Natural killer cell (primary cell): ENCODE measurements at regions not wholly inside any gene's neighbourhood (a gene's known extent, or its start where the extent isn't known, plus 50 kb on each side); places are given as distances from the start of the nearest gene placed in this dataset.

Experiments used
- ATAC-seq, 3 donors: fragments of 150-1000 bp in 2 of 3; fragments of 200-7000 bp in 1 of 3; cut with Tn5 transposase; 1 replicate in 1 of 3; 2 replicates in 2 of 3; pipeline ENCODE4 v1.10.0; 2021; ENCODE audit warnings: mild to moderate bottlenecking in 2 of 3, moderate library complexity in 2 of 3
- DNase-seq, 2 donors: peaks; one replicate each; pipeline versions ENCODE4 v3.0.0 to v3.0.0-alpha.2; 2013 to 2021; ENCODE audit warnings: mixed read lengths in 1 of 2
- H3K27ac ChIP-seq: one replicate; pipeline ENCODE4 v1.5.1; 2013; ENCODE audit warnings: mild to moderate bottlenecking, low read length
- H3K27me3 ChIP-seq: one replicate; pipeline ENCODE4 v1.6.1; 2013; ENCODE audit warnings: low read length; ENCODE audit not compliant: control insufficient read depth, insufficient read depth
- H3K36me3 ChIP-seq: one replicate; pipeline ENCODE4 v1.6.1; 2013; ENCODE audit warnings: low read length; ENCODE audit not compliant: control insufficient read depth, insufficient read depth
- H3K4me1 ChIP-seq: one replicate; pipeline ENCODE4 v1.6.1; 2013; ENCODE audit warnings: low read length; ENCODE audit not compliant: control insufficient read depth, insufficient read depth
- H3K4me3 ChIP-seq: one replicate; pipeline ENCODE4 v1.5.1; 2013; ENCODE audit warnings: low read length
- H3K9me3 ChIP-seq: one replicate; pipeline ENCODE4 v1.6.1; 2013; ENCODE audit warnings: low read length; ENCODE audit not compliant: control insufficient read depth, insufficient read depth
- H3K27ac Mint-ChIP-seq, 2 donors: one replicate each; pipeline ENCODE4 v1.8.0; 2022; ENCODE audit warnings: mild to moderate bottlenecking in 2 of 2, mixed read lengths in 2 of 2, moderate library complexity in 1 of 2
- H3K27me3 Mint-ChIP-seq, 2 donors: one replicate each; pipeline ENCODE4 v1.8.0; 2022; ENCODE audit warnings: low read depth in 2 of 2, mixed read lengths in 2 of 2
- H3K36me3 Mint-ChIP-seq: one replicate; pipeline ENCODE4 v1.8.0; 2022; ENCODE audit warnings: mixed read lengths
- H3K4me1 Mint-ChIP-seq, 2 donors: one replicate each; pipeline ENCODE4 v1.8.0; 2022; ENCODE audit warnings: mixed read lengths in 2 of 2
- H3K4me3 Mint-ChIP-seq: one replicate; pipeline ENCODE4 v1.8.0; 2022; ENCODE audit warnings: mild to moderate bottlenecking, moderate library complexity, mixed read lengths
- H3K9me3 Mint-ChIP-seq, 2 donors: one replicate each; pipeline ENCODE4 v1.8.0; 2022; ENCODE audit warnings: mixed read lengths in 2 of 2
- CTCF ChIP-seq: fragments of 200-600 bp; IDR thresholded peaks from one replicate; pipeline ENCODE4 v1.8.0; 2022; ENCODE audit warnings: antibody characterized with exemption
- WGBS: methylation state at CpG from one replicate; pipeline ENCODE4 v1.1.7; 2013; ENCODE audit warnings: missing lambda C conversion rate; ENCODE audit not compliant: insufficient coverage; 5-methylcytosine and 5-hydroxymethylcytosine counted together
- intact Hi-C: fragments of 100-400 bp; cut with micrococcal nuclease; formaldehyde crosslinking; loops from one replicate; pipeline ENCODE4 v1.14.2; 2022

- Mint-ChIP-seq H3K9me3 (no peaks in the 10 kb centered on the region), H3K27me3 (no peaks in the 10 kb centered on the region), H3K36me3 (no peaks in the 10 kb centered on the region), H3K27ac (no peak overlapping the region), H3K4me3 (no peak overlapping the region), H3K4me1 (peaks cover 28 to 36% of the 10 kb centered on the region in 2 donors)
- no peak overlapping the region for H3K4me3 ChIP-seq
- no peaks in the 10 kb centered on the region for H3K36me3 ChIP-seq
- H3K9me3 ChIP-seq = no peaks in the 10 kb centered on the region
- DNase-seq (no peak), ATAC-seq (no peak)
- no peak overlapping the region for H3K27ac ChIP-seq
- no peaks in the 10 kb centered on the region for H3K27me3 ChIP-seq
- TF ChIP-seq CTCF = no peak
- intact Hi-C loops = no loop called here
- no peaks in the 10 kb centered on the region for H3K4me1 ChIP-seq
These were observed 128.4 kb downstream of the ALOX5 start for GRCh38 chr10:45502458-45502857.

- no peak for TF ChIP-seq CTCF
- Histone ChIP-seq H3K27ac (no peak overlapping the region), H3K9me3 (no peaks in the 10 kb centered on the region), H3K4me1 (no peaks in the 10 kb centered on the region), H3K4me3 (no peak overlapping the region), H3K36me3 (no peaks in the 10 kb centered on the region), H3K27me3 (no peaks in the 10 kb centered on the region)
- Mint-ChIP-seq H3K27ac (no peak overlapping the region), H3K9me3 (no peaks in the 10 kb centered on the region), H3K27me3 (no peaks in the 10 kb centered on the region), H3K4me3 (no peak overlapping the region), H3K4me1 (peaks cover 29 to 38% of the 10 kb centered on the region in 2 donors), H3K36me3 (no peaks in the 10 kb centered on the region)
- intact Hi-C loops = no loop called here
- no peak for DNase-seq
- ATAC-seq = no peak
These were observed 127.8 kb downstream of the ALOX5 start for GRCh38 chr10:45501791-45502190.

- ATAC-seq = no peak
- peaks cover 28 to 44% of the 10 kb centered on the region in 2 donors for H3K4me1 Mint-ChIP-seq
- intact Hi-C loops = no loop called here
These were observed 126.8 kb downstream of the ALOX5 start for GRCh38 chr10:45500798-45501197.

More at GRCh38 chr10:45500798-45501197, 126.8 kb downstream of the ALOX5 start:
- Mint-ChIP-seq H3K27ac (no peak overlapping the region), H3K27me3 (no peaks in the 10 kb centered on the region), H3K9me3 (peaks cover under 1 to 4% of the 10 kb centered on the region in 2 donors), H3K36me3 (peaks cover 4% of the 10 kb centered on the region), H3K4me3 (no peak overlapping the region)
- DNase-seq = no peak
- Histone ChIP-seq H3K36me3 (no peaks in the 10 kb centered on the region), H3K4me3 (no peak overlapping the region), H3K27me3 (no peaks in the 10 kb centered on the region), H3K9me3 (no peaks in the 10 kb centered on the region), H3K27ac (no peak overlapping the region), H3K4me1 (no peaks in the 10 kb centered on the region)
- WGBS = no CpG with 5 or more reads among the region's 1 CpG
- no peak for TF ChIP-seq CTCF
